RCC 7860 (cell line): ENCODE measurements at regions not wholly inside any gene's neighbourhood (a gene's known extent, or its start where the extent isn't known, plus 50 kb on each side); places are given as distances from the start of the nearest gene placed in this dataset.
"Not testable (repeated sequence)": the region's sequence is repeated elsewhere in the genome, so short reads cannot be mapped to it uniquely, and the experiment has no call there.

Source experiments
- DNase-seq: peaks from one replicate; pipeline ENCODE4 v3.0.0-alpha.2; 2015; ENCODE audit warnings: low spot score
- FAIRE-seq: peaks from 2 replicates; lab custom pipeline; 2012; peaks lifted over from hg19 to GRCh38; lab: Jason Lieb, UNC

- FAIRE-seq, DNase-seq: not testable (repeated sequence)
Observed at GRCh38 chr3:75840160-75840559, 54.8 kb upstream of the ZNF717 start.

GRCh38 chr3:75850301-75851008 lies 65.1 kb upstream of the ZNF717 start:
- DNase-seq, FAIRE-seq: not testable (repeated sequence)

- no peak for FAIRE-seq
- no peak for DNase-seq
Observed at GRCh38 chr3:75863130-75863529, 77.8 kb upstream of the ZNF717 start.

GRCh38 chr3:75863878-75864277 lies 78.5 kb upstream of the ZNF717 start:
- FAIRE-seq (no peak), DNase-seq (no peak)

GRCh38 chr3:75883719-75884118 lies 98.4 kb upstream of the ZNF717 start:
- not testable (repeated sequence) for FAIRE-seq, DNase-seq

- FAIRE-seq (no peak), DNase-seq (no peak)
Observed at GRCh38 chr3:75886971-75887526, 101.7 kb upstream of the ZNF717 start.

- no peak for FAIRE-seq
- DNase-seq: no peak
Observed at GRCh38 chr3:75894234-75894633, 108.9 kb upstream of the ZNF717 start.

GRCh38 chr3:75896265-75896664 lies 110.9 kb upstream of the ZNF717 start:
- no peak for FAIRE-seq
- DNase-seq: no peak

- FAIRE-seq, DNase-seq: not testable (repeated sequence)
Observed at GRCh38 chr3:75901446-75901845, 116.1 kb upstream of the ZNF717 start.

GRCh38 chr3:75906555-75907112 lies 121.3 kb upstream of the ZNF717 start:
- no peak for FAIRE-seq
- no peak for DNase-seq

GRCh38 chr3:75913800-75914350 lies 128.5 kb upstream of the ZNF717 start:
- DNase-seq (no peak), FAIRE-seq (no peak)

- not testable (repeated sequence) for FAIRE-seq, DNase-seq
Observed at GRCh38 chr3:75914741-75915140, 129.4 kb upstream of the ZNF717 start.

GRCh38 chr3:75938921-75939320 lies 153.6 kb upstream of the ZNF717 start:
- no peak for DNase-seq
- FAIRE-seq: no peak

- FAIRE-seq: peak; percentile 35
- DNase-seq: no peak
Observed at GRCh38 chr3:75951941-75952340, 166.6 kb upstream of the ZNF717 start.

- not testable (repeated sequence) for DNase-seq, FAIRE-seq
Observed at GRCh38 chr3:75960031-75960430, 174.7 kb upstream of the ZNF717 start.

GRCh38 chr3:75962054-75962453 lies 176.7 kb upstream of the ZNF717 start:
- FAIRE-seq, DNase-seq: not testable (repeated sequence)

GRCh38 chr3:75967071-75967470 lies 181.7 kb upstream of the ZNF717 start:
- no peak for FAIRE-seq

GRCh38 chr3:75978686-75979085 lies 193.3 kb upstream of the ZNF717 start:
- FAIRE-seq: no peak
- no peak for DNase-seq

More at GRCh38 chr3:75967071-75967470, 181.7 kb upstream of the ZNF717 start:
- DNase-seq: no peak

- DNase-seq: no peak
- no peak for FAIRE-seq
Observed at GRCh38 chr3:75981401-75981800, 196.1 kb upstream of the ZNF717 start.

- FAIRE-seq (no peak), DNase-seq (no peak)
Observed at GRCh38 chr3:75982151-75982550, 196.8 kb upstream of the ZNF717 start.

GRCh38 chr3:75983111-75983510 lies 197.8 kb upstream of the ZNF717 start:
- DNase-seq (no peak), FAIRE-seq (no peak)
